SU-DHL-6 (cell line): ENCODE measurements at regions not wholly inside any gene's neighbourhood (a gene's known extent, or its start where the extent isn't known, plus 50 kb on each side); places are given as distances from the start of the nearest gene placed in this dataset.

Experiments used
- CTCF ChIP-seq: fragments of 200-600 bp; sonication (generic); IDR thresholded peaks from one replicate; pipeline ENCODE4 v1.5.1; 2017; ENCODE audit warnings: antibody characterized with exemption, mild to moderate bottlenecking, low read length, moderate library complexity; ENCODE audit not compliant: insufficient read depth, poor library complexity, severe bottlenecking
- EZH2phosphoT487 ChIP-seq: fragments of 200-600 bp; sonication (generic), shearing (Covaris generic); conservative IDR thresholded peaks from 2 replicates; pipeline ENCODE4 v1.6.1; 2018; ENCODE audit warnings: mild to moderate bottlenecking, antibody characterized with exemption, low read length, moderate library complexity, mixed read lengths

GRCh38 chr2:199024224-199024623, 433.5 kb downstream of the SATB2 start:
- no peak for TF ChIP-seq CTCF
- no peak for TF ChIP-seq EZH2phosphoT487
